NCI-H2196 (cell line): ENCODE measurements at regions not wholly inside any gene's neighbourhood (a gene's known extent, or its start where the extent isn't known, plus 50 kb on each side); places are given as distances from the start of the nearest gene placed in this dataset.
A peak's percentile ranks its signal among the peaks of the same experiment; 100 is the strongest.

Experiments used
- DNase-seq: peaks from one replicate; lab custom pipeline; 2025; ENCODE audit not compliant: unreplicated experiment; lab: John Stamatoyannopoulos, UW

DNA sequence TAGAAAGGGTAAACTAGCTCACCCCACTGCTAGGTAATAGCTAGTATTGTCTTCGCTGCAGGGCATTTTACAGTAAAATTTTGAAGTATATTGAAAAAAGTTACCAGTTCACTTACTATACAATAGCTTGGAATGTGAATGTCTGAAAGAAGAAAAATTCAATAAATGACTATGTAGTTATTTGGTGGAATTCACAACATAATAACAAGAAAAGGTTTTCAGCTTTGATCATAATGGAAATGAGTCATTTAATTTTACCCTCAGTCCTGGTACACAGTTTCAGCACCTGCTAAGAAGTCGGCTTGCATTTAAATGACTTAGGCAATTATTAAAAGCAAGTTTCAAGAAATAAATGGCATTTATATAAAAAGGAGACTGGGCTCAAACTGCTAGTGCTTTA lies 90.4 kb downstream of the NUP35 start:
- DNase-seq: no peak

DNA sequence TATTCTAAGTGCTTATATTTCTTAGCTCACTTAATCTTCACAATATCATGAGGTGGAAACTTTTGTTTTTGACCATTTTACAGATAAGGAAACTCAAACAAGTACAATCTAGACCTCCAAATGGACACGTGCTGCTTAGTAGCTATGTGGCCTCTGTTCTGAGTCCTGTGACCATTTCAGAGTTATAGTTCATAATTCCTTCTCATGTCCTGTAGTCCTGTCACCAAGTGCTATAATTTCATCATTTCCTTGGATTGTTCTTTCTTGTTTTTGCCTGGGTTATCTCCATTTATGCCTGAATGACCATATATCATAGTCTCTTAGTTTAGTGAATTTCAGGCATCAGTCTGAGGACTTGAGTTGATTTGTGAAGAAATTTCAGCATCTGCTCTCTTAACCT lies 91.7 kb downstream of the NUP35 start:
- no peak for DNase-seq

DNA sequence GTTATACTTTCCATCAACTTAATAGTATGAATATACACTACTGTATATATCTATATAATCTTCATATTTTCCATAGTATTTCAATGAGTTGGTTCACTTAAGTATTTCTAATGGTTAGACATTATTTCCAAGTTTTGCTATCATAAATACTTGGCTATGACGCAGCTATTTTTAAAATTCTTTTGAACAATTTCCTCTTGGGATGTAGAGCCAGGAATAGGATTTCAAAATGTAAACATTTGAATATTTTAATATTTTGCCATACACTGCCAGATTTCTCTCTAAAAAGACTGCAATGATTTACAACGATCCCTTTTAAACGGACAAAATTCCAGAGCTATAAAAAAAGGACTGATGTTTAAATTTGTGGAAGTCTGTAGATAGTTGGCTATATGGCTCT lies 95.6 kb downstream of the NUP35 start:
- no peak for DNase-seq

DNA sequence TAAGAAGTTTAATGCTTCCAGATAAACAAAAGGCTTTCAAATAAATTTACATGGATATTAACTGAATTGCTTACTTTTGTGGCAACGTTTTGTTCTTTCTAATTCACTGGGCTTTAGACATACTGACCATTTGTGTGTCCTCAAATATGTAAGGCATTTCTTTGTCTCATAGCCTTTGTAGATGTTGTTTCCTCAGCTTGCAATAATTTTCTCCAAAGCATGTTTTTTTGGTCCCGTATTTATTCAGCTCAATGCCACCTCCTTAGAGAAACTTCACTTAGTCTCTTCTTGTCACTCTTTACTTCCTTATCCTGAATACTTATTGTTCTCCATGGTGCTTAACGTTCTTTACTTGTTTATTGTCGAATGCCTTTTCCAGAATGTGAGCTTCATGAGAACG lies 98.5 kb downstream of the NUP35 start:
- no peak for DNase-seq

- no peak for DNase-seq
Observed at GRCh38 chr2:183224948-183225347, 100.7 kb downstream of the NUP35 start.

GRCh38 chr2:183227176-183227575 lies 102.9 kb downstream of the NUP35 start:
- no peak for DNase-seq

GRCh38 chr2:183229386-183229785 lies 105.1 kb downstream of the NUP35 start:
- no peak for DNase-seq

DNA sequence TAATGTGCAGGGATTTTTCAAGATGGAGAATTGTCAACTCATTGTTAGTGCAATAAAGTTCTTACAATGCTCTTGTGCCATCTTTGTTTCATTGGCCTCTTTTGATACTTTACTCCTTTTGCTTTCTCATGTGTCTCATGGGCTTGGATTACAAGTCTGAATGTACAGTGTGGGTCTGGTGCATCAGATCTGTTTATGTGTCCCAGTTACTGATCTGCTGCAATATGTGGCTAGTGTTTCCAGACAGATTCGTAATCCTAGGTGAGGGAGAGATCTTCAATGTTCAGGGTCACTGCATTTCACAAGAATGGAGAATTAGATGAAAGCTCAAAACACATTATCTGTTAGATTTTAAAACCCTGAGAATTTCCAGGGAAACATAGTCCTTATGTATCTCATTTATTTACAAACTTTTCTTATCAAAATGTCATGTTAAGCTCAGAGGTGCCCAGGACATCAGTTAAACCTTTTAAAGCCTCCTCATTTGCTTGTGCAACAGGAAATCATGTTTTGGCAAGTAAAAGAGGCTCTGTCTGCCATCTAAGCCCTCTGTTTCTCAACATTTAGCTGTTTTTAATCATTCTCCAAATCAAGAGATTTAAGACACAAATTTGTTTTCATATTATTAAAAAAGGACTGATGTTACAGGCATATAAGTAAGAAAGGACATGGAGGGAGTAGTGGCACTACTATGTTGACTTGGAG lies 108.1 kb downstream of the NUP35 start:
- DNase-seq: no peak

DNA sequence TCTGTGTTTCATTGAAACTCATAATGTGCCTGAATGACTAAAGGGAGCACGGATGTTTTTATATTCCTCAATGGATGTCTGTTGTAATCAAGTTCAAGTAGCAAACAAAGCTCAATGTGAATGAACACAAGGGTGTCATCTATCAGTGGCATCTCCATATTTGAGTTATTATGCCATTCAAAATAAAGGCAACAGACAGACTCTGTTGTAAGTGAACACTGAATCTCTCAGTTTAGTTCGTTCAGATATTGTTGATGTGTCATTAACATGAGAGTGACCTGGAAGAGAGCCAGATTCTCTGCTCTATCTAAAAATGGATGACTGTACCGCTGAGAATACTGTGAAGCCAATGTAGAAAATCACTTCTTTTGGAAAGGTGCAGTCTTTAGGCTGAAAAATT lies 118.7 kb downstream of the NUP35 start:
- DNase-seq: peak; percentile 53

DNA sequence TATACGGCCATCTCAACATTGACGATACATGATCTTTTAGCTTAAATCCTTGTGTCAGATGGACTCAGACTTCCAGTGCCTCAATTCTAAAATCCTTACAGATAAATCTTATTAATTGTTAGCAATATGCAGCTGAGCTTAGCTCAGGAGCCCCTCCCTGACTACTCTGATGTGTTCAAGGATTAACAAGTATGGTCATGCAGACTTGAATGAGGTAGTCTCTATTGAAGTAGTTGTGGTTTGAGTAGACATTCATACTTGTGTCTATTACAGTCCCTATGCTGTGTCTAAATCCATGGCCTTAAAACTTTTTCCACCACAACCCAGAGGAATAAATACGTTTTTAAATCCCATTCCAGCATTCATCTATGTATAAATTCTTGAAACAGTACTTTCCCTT lies 119.5 kb downstream of the NUP35 start:
- DNase-seq: no peak

- peak; percentile 21 for DNase-seq
Observed at GRCh38 chr2:183244300-183244844, 120.1 kb downstream of the NUP35 start.

DNA sequence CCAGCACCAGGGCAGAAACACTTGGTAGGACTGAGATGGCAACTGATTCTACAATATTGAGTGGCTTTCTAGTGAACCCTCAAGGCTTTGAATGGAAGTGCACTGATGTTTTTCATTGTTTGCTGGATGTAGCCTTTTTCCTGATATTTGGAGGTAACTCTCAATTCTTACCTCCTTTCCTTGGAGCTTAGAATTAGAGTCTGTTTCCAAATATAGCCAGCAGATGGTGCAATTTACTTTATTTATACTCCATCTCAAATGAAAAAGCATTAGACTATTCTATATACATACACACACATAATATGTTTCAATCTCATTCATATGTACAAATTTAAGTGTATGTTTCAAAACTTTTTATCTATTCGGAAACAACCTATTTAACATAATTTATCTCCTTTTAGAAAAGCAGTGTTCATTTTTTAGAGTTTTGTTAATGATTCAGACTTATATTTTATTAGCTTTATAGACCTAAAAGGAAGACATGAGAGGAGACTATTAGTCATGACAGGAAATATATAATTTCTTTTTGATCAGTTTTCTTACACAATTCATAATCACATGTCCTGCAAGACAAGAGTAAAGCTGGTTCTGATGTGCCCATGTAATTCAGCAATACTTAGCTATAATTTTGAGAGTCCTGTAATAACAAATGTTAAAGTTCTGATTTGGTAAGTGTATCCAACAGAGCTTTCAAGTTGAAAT lies 124.8 kb downstream of the NUP35 start:
- DNase-seq: peak; percentile 58

DNA sequence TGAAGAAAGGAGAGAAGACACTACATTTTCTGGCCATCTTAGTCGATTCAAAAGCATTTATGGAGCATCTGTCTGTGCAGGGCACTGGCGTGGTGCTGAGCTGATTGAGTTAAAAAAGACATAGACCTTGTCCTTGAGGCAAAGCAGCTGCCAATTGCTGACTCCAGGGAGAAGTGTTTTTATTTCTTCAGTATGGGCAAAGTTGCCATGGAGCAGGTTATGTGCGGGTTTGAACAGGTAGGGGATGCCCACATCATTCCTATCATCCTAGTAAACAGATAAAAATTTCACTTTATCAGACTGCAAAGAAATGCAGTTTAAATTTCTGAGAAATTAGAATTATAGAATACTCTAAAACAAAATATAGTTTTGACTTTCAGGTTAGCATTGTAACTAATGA lies 125.8 kb downstream of the NUP35 start:
- no peak for DNase-seq

GRCh38 chr2:183250472-183250871 lies 126.2 kb downstream of the NUP35 start:
- no peak for DNase-seq

DNA sequence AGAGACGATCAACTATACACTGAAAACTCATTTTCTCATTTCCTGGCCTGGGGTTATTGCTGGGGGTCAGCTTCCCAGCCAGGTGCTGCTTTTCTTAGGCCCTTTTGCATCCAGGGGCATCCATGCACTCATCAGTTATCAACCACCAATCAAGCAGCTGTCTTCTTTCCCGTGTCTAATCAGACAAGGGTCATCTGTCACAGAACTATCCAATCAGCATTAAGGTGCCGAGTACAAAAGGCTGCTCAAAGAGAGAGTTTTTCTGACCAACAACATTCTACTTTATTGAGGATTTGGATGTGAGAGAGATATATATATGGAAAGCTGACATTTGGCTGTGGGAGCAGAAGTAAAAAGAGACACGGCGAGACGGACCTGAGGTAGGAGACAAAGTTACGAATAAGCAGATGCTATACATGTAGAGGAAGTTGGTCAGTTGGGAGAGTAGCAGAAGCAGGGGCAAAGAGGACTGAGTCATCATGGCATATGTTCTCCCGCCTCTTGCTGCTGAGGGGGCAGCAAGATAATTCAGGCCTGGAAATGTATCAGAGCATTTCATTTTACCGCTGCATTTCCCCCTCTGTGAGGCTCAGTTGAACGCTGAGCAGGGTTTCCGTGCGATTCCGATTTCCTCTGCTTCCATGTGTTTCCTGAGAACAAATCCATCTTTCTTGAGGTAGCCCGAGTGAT lies 129.3 kb downstream of the NUP35 start:
- DNase-seq: no peak

DNA sequence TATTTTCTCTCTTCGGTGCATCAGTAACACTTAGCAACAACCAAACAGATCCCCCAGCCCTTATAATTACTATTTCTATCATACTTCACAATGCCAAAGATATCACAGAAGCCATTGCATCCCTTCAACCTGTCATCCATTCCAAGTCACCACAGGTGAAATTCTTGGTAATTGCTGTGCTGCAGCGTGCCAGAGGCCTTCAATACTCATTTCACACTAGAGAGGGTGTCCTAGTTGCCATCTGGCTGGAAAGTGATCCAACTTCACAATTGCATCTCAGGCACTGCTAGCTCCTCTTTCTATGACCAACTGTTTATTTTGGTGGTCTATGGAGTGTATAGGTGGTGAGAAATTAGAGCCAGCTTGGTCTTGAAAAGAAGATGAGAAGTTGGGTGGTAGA lies 131.2 kb downstream of the NUP35 start:
- no peak for DNase-seq

- no peak for DNase-seq
Observed at GRCh38 chr2:183259921-183260320, 135.7 kb downstream of the NUP35 start.

GRCh38 chr2:183260527-183260926 lies 136.3 kb downstream of the NUP35 start:
- no peak for DNase-seq

- no peak for DNase-seq
Observed at GRCh38 chr2:183264890-183265535, 140.8 kb downstream of the NUP35 start.

DNA sequence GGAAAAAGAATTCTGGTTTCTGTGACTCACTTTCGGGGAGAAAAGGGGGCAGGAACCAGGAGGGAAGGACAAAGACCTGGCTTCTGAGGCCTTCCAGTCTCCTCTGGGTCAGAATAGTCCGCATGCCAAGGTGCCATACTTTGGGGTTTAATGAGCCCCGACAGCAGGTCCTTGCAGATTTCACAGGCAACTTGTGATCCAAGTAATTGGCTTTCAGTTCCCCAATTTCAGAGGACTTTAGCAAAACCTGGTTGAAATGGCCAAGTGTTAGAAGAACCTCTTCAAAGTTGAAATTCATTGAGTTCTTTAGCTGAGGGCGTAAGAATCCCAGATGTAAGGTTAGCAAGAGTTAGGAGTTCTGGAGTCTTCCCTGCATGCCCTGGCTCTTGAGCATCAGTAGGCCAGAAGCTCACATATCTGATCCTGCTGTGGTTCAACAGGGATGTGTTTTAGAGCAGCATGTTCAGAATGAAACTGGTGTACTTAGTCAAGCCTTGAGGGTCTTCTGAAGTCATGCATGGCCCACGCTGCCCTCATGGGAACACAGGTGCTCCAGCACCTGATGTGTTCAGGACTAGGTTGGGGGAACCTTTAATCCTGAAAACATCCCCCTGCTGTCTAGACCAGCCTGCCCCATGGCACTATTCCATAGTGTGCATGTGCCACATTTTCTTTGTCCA lies 143.0 kb downstream of the NUP35 start:
- DNase-seq: no peak

DNA sequence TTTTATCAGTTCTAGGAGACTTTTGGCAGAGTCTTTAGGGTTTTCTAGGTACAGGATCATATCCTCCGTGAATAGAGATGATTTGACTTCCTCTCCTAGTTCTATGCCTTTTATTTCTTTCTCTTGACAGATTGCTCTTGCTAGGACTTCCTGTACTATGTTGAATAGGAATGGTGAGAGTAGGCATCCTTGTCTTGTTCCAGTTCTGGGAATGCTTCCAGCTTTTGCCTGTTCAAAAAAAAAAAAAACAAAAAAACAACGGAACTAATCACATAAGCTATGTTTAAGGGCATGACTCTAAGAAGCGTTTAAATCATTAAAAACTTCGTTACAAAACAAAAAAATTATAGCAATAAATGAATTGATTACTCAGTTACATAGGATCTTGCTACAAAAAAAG lies 145.7 kb downstream of the NUP35 start:
- DNase-seq: peak; percentile 30
